GM23248 (cell line): ENCODE measurements at regions not wholly inside any gene's neighbourhood (a gene's known extent, or its start where the extent isn't known, plus 50 kb on each side); places are given as distances from the start of the nearest gene placed in this dataset.

ENCODE experiments used
- DNase-seq: peaks from one replicate; pipeline ENCODE4 v3.0.0-alpha.2; 2015
- H2AFZ ChIP-seq: fragments of 200-600 bp; sonication (generic); 2 replicates; pipeline ENCODE4 v1.6.1; 2016; ENCODE audit warnings: antibody characterized with exemption
- H3F3A ChIP-seq: fragments of 200-600 bp; sonication (generic); 2 replicates; pipeline ENCODE4 v1.6.1; 2016; ENCODE audit warnings: mild to moderate bottlenecking, antibody characterized with exemption, mixed run types; ENCODE audit not compliant: insufficient read depth
- H3K27ac ChIP-seq: fragments of 200-600 bp; sonication (generic); 2 replicates; pipeline ENCODE4 v1.5.1; 2016; ENCODE audit warnings: mild to moderate bottlenecking
- H3K27me3 ChIP-seq: fragments of 200-600 bp; sonication (generic); replicated peaks from 2 replicates; pipeline ENCODE4 v1.6.1; 2016; ENCODE audit warnings: mild to moderate bottlenecking; ENCODE audit not compliant: insufficient read depth
- H3K36me3 ChIP-seq: fragments of 200-600 bp; sonication (generic); 2 replicates; pipeline ENCODE4 v1.6.1; 2016; ENCODE audit warnings: low read depth, mild to moderate bottlenecking
- H3K4me1 ChIP-seq: fragments of 200-600 bp; sonication (generic); 2 replicates; pipeline ENCODE4 v1.6.1; 2016; ENCODE audit warnings: mild to moderate bottlenecking; ENCODE audit not compliant: insufficient read depth
- H3K4me2 ChIP-seq: fragments of 200-600 bp; sonication (generic); one replicate; pipeline ENCODE4 v1.6.1; 2016; ENCODE audit warnings: mild to moderate bottlenecking; ENCODE audit not compliant: unreplicated experiment
- H3K4me3 ChIP-seq: fragments of 200-600 bp; sonication (generic); 2 replicates; pipeline ENCODE4 v1.5.1; 2016; ENCODE audit warnings: mild to moderate bottlenecking
- H3K79me2 ChIP-seq: fragments of 200-600 bp; sonication (generic); 2 replicates; pipeline ENCODE4 v1.6.1; 2016; ENCODE audit warnings: mild to moderate bottlenecking; ENCODE audit not compliant: insufficient read depth
- H3K9ac ChIP-seq: fragments of 200-600 bp; sonication (generic); 2 replicates; pipeline ENCODE4 v1.6.1; 2016; ENCODE audit warnings: mild to moderate bottlenecking
- H3K9me2 ChIP-seq: fragments of 200-600 bp; sonication (generic); 2 replicates; pipeline ENCODE4 v1.6.1; 2016; ENCODE audit warnings: mixed run types, mild to moderate bottlenecking, moderate library complexity; ENCODE audit not compliant: insufficient read depth
- H3K9me3 ChIP-seq: fragments of 200-600 bp; sonication (generic); one replicate; pipeline ENCODE4 v1.6.1; 2017; ENCODE audit warnings: low read depth
- H4K20me1 ChIP-seq: fragments of 200-600 bp; sonication (generic); 2 replicates; pipeline ENCODE4 v1.6.0; 2016; ENCODE audit not compliant: insufficient read depth
- EZH2 ChIP-seq: fragments of 200-600 bp; sonication (generic); IDR thresholded peaks from 2 replicates; pipeline ENCODE4 v1.6.1; 2018; ENCODE audit warnings: antibody characterized with exemption, mild to moderate bottlenecking; ENCODE audit not compliant: insufficient read depth, poor library complexity, severe bottlenecking
- EZH2phosphoT487 ChIP-seq: fragments of 200-600 bp; sonication (generic); IDR thresholded peaks from 2 replicates; pipeline ENCODE4 v1.6.1; 2018; ENCODE audit warnings: antibody characterized with exemption, moderate library complexity, mild to moderate bottlenecking, low read depth; ENCODE audit not compliant: insufficient read depth
- WGBS, 2 experiments: methylation state at CpG; one replicate each; pipeline ENCODE4 v1.1.6; 2015 to 2017; ENCODE audit warnings: low lambda C conversion rate in 2 of 2, low coverage in 1 of 2; ENCODE audit errors: missing lambda C conversion rate in 2 of 2; 5-methylcytosine and 5-hydroxymethylcytosine counted together
- in situ Hi-C: fragments of 300-500 bp; cut with MboI; formaldehyde crosslinking; loops from 2 replicates; pipeline ENCODE4 v1.15.0; 2020

GRCh38 chr2:22996911-22997310 is 388.1 kb upstream of the KLHL29 start:
- H3K27me3 ChIP-seq = no peaks in the 10 kb centered on the region
- H4K20me1 ChIP-seq = no peaks in the 10 kb centered on the region
- WGBS, 2 experiments = 31 to 38% methylated on average over 2 of the region's 2 CpGs
- no peaks in the 10 kb centered on the region for H3K9me3 ChIP-seq
- no peaks in the 10 kb centered on the region for H3K79me2 ChIP-seq
- no peaks in the 10 kb centered on the region for H3K9me2 ChIP-seq
- no peaks in the 10 kb centered on the region for H3K36me3 ChIP-seq
- H3K9ac ChIP-seq = no peak overlapping the region
- no peak for DNase-seq
- in situ Hi-C loops = no loop called here
- H3F3A ChIP-seq = no peaks in the 10 kb centered on the region
- no peak overlapping the region for H3K4me2 ChIP-seq
- H3K4me3 ChIP-seq = no peak overlapping the region
- no peaks in the 10 kb centered on the region for H3K4me1 ChIP-seq
- no peak overlapping the region for H2AFZ ChIP-seq
- no peak overlapping the region for H3K27ac ChIP-seq
- TF ChIP-seq EZH2phosphoT487 (no peak), EZH2 (no peak)

- H4K20me1 ChIP-seq = no peaks in the 10 kb centered on the region
- no peak overlapping the region for H3K27ac ChIP-seq
- no peaks in the 10 kb centered on the region for H3K36me3 ChIP-seq
- H3K4me1 ChIP-seq = no peaks in the 10 kb centered on the region
- WGBS, 2 experiments = 29 to 41% methylated on average over 3 of the region's 3 CpGs
- no peak overlapping the region for H3K4me3 ChIP-seq
- no peak overlapping the region for H2AFZ ChIP-seq
- no peaks in the 10 kb centered on the region for H3K9me3 ChIP-seq
- no peaks in the 10 kb centered on the region for H3F3A ChIP-seq
- in situ Hi-C loops = no loop called here
- no peak for DNase-seq
- H3K79me2 ChIP-seq = no peaks in the 10 kb centered on the region
- no peak for TF ChIP-seq EZH2
- no peak for TF ChIP-seq EZH2phosphoT487
- no peak overlapping the region for H3K9ac ChIP-seq
- H3K27me3 ChIP-seq = no peaks in the 10 kb centered on the region
- no peaks in the 10 kb centered on the region for H3K9me2 ChIP-seq
- H3K4me2 ChIP-seq = no peak overlapping the region
Measured at GRCh38 chr2:22998359-22998758, 386.6 kb upstream of the KLHL29 start.

GRCh38 chr2:22999951-23000350 is 385.0 kb upstream of the KLHL29 start:
- no peak for TF ChIP-seq EZH2phosphoT487
- no peak for TF ChIP-seq EZH2
- Histone ChIP-seq H3K27me3 (no peaks in the 10 kb centered on the region), H3K9ac (no peak overlapping the region), H3F3A (no peaks in the 10 kb centered on the region), H3K79me2 (no peaks in the 10 kb centered on the region), H3K9me3 (no peaks in the 10 kb centered on the region), H3K36me3 (no peaks in the 10 kb centered on the region), H2AFZ (no peak overlapping the region), H3K9me2 (no peaks in the 10 kb centered on the region), H4K20me1 (no peaks in the 10 kb centered on the region), H3K4me1 (no peaks in the 10 kb centered on the region), H3K4me2 (no peak overlapping the region), H3K27ac (no peak overlapping the region), H3K4me3 (no peak overlapping the region)
- in situ Hi-C loops = no loop called here
- DNase-seq = peak; percentile 35
- WGBS, 2 experiments = 40 to 42% methylated on average over 4 of the region's 4 CpGs

- Histone ChIP-seq H3K36me3 (no peaks in the 10 kb centered on the region), H3F3A (no peaks in the 10 kb centered on the region), H2AFZ (no peak overlapping the region), H3K9me3 (no peaks in the 10 kb centered on the region), H4K20me1 (no peaks in the 10 kb centered on the region), H3K4me2 (no peak overlapping the region), H3K9ac (no peak overlapping the region), H3K79me2 (no peaks in the 10 kb centered on the region), H3K27ac (no peak overlapping the region), H3K4me1 (no peaks in the 10 kb centered on the region), H3K9me2 (no peaks in the 10 kb centered on the region), H3K27me3 (no peaks in the 10 kb centered on the region), H3K4me3 (no peak overlapping the region)
- DNase-seq = no peak
- no peak for TF ChIP-seq EZH2phosphoT487
- TF ChIP-seq EZH2 = no peak
- in situ Hi-C loops = no loop called here
- 67 to 71% methylated on average over 1 of the region's 1 CpG for WGBS, 2 experiments
Measured at GRCh38 chr2:23002234-23002633, 382.7 kb upstream of the KLHL29 start.

- in situ Hi-C loops = no loop called here
- Histone ChIP-seq H3K9ac (no peak overlapping the region), H2AFZ (no peak overlapping the region), H3K4me3 (no peak overlapping the region), H3K4me1 (no peaks in the 10 kb centered on the region), H3F3A (no peaks in the 10 kb centered on the region), H4K20me1 (no peaks in the 10 kb centered on the region), H3K9me3 (no peaks in the 10 kb centered on the region), H3K27me3 (no peaks in the 10 kb centered on the region), H3K4me2 (no peak overlapping the region), H3K27ac (no peak overlapping the region), H3K36me3 (no peaks in the 10 kb centered on the region), H3K79me2 (no peaks in the 10 kb centered on the region), H3K9me2 (no peaks in the 10 kb centered on the region)
- DNase-seq = no peak
- TF ChIP-seq EZH2phosphoT487 (no peak), EZH2 (no peak)
- WGBS, 2 experiments = 60 to 63% methylated on average over 4 of the region's 4 CpGs
Measured at GRCh38 chr2:23005469-23005868, 379.5 kb upstream of the KLHL29 start.
